ENCODE measurements at regions not wholly inside any gene's neighbourhood (a gene's known extent, or its start where the extent isn't known, plus 50 kb on each side); places are given as distances from the start of the nearest gene placed in this dataset.

- Histone ChIP-seq H3K79me1 (ENCODE audit: low read depth, low read length) (no peaks in the 10 kb centered on the region), H3K23me2 (ENCODE audit: low read depth, low read length) (no peaks in the 10 kb centered on the region; the same call in 1 of the 2 replicates), H3K27ac (ENCODE audit: low read depth, low read length) (no peak overlapping the region), H3K14ac (ENCODE audit: insufficient read length) (no peak overlapping the region), H2BK5ac (ENCODE audit: low read depth, low read length) (no peak overlapping the region), H4K20me1 (replicated peaks in 1 of 2; ENCODE audit: control insufficient read depth in 1 of 2, insufficient read depth in 2 of 2, low read length in 2 of 2) (no peaks in the 10 kb centered on the region), H2BK15ac (ENCODE audit: low read length) (no peak overlapping the region), H2BK20ac (ENCODE audit: low read length) (no peak overlapping the region), H4K91ac (replicated peaks; ENCODE audit: insufficient read length, low read length) (no peak overlapping the region), H3K4me1 (replicated peaks in 1 of 4; ENCODE audit: control insufficient read depth in 3 of 4, insufficient read depth in 4 of 4, low read length in 3 of 4) (no peaks in the 10 kb centered on the region), H3K9me3 (ENCODE audit: insufficient read depth in 2 of 2, low read depth in 1 of 2, low read length in 1 of 2) (peaks cover 56 to 100% of the 10 kb centered on the region in 2 experiments; a peak in 3 of 4 replicates), H2BK12ac (ENCODE audit: low read depth, low read length) (no peak overlapping the region), H3K79me2 (ENCODE audit: control insufficient read depth in 1 of 2, insufficient read depth in 2 of 2, low read length in 2 of 2) (no peaks in the 10 kb centered on the region), H2AFZ (ENCODE audit: low read length) (no peak overlapping the region), H4K5ac (ENCODE audit: insufficient read length, low read depth, low read length) (no peak overlapping the region), H3K9ac (replicated peaks in 1 of 4; ENCODE audit: extremely low read depth in 1 of 4, low read depth in 3 of 4, low read length in 3 of 4) (no peak overlapping the region), H3K27me3 (replicated peaks in 1 of 4; ENCODE audit: control insufficient read depth in 3 of 4, extremely low read depth in 1 of 4, insufficient read depth in 3 of 4, low read length in 3 of 4) (no peaks in the 10 kb centered on the region), H3K4me2 (ENCODE audit: insufficient read depth in 1 of 2, low read depth in 2 of 2, low read length in 2 of 2) (no peak overlapping the region), H2AK5ac (ENCODE audit: low read depth, low read length) (no peak overlapping the region), H3K4me3 (ENCODE audit: extremely low read depth in 1 of 4, insufficient read depth in 2 of 4, low read depth in 3 of 4, low read length in 4 of 4) (no peak overlapping the region), H2BK120ac (replicated peaks; ENCODE audit: low read depth, low read length) (no peak overlapping the region), H3K23ac (ENCODE audit: insufficient read length) (no peak overlapping the region), H3K56ac (replicated peaks; ENCODE audit: insufficient read length, low read depth, low read length) (no peak overlapping the region), H3K36me3 (ENCODE audit: control insufficient read depth in 2 of 4, insufficient read depth in 4 of 4, low read length in 3 of 4) (no peaks in the 10 kb centered on the region), H3K18ac (ENCODE audit: extremely low read depth, low read length) (no peak overlapping the region), H3K4ac (replicated peaks; ENCODE audit: insufficient read length, low read depth, low read length) (no peak overlapping the region), H4K8ac (ENCODE audit: extremely low read depth, insufficient read depth, low read length) (no peak overlapping the region)
- DNase-seq (ENCODE audit: low read depth in 1 of 2, low spot score in 2 of 2) (no peak), FAIRE-seq (no peak)
- TF ChIP-seq POU5F1 (IDR thresholded peaks at IDR 0.05; ENCODE audit: low read depth, low read length) (no peak), MAX (IDR thresholded peaks at IDR 0.05) (no peak), CBX5 (IDR thresholded peaks at IDR 0.05; ENCODE audit: low read depth, low read length) (no peak), EZH2 (IDR thresholded peaks at IDR 0.05; ENCODE audit: low read depth, low read length, severe bottlenecking) (no peak), TCF12 (IDR thresholded peaks at IDR 0.05; ENCODE audit: low read depth, low read length) (no peak), ATF2 (IDR thresholded peaks at IDR 0.05; ENCODE audit: low read length) (no peak), CHD2 (IDR thresholded peaks at IDR 0.05; ENCODE audit: low read length) (no peak), POLR2A (IDR thresholded peaks at IDR 0.05; ENCODE audit: control extremely low read depth in 1 of 2, low read depth in 2 of 2, low read length in 2 of 2) (no peak)
- CTCF ChIA-PET (ENCODE audit: partially characterized antibody): no interaction called here
- POLR2A ChIA-PET (ENCODE audit: partially characterized antibody): no interaction called here
- WGBS, 2 experiments (ENCODE audit: extremely low coverage in 1 of 2, insufficient coverage in 1 of 2, insufficient read length in 1 of 2, insufficient replicate concordance in 2 of 2, low coverage in 1 of 2, low lambda C conversion rate in 2 of 2, missing lambda C conversion rate in 1 of 2): 93% methylated on average over 27 of the region's 28 CpGs; no CpG with 5 or more reads in 1 of the 2 experiments
Observed at GRCh38 chr12:38157933-38158401, 158.6 kb upstream of the ALG10B start.
